WTC11 (cell line): ENCODE measurements at regions not wholly inside any gene's neighbourhood (a gene's known extent, or its start where the extent isn't known, plus 50 kb on each side); places are given as distances from the start of the nearest gene placed in this dataset.
A peak's percentile ranks its signal among the peaks of the same experiment; 100 is the strongest.

Experiments used
- ATAC-seq: fragments of 200-7000 bp; cut with Tn5 transposase; 2 replicates; pipeline ENCODE4 v1.10.0; 2021; ENCODE audit warnings: mild to moderate bottlenecking, moderate library complexity
- CTCF ChIA-PET: fragments of 300-600 bp; sonication (Branson Sonifier 250); formaldehyde crosslinking; loops from one replicate; lab custom pipeline; 2021; ENCODE audit warnings: antibody characterized with exemption; lab: Charles Lee
- POLR2A ChIA-PET: fragments of 350-600 bp; sonication (Branson Sonifier 250); formaldehyde crosslinking; loops from one replicate; lab custom pipeline; 2021; ENCODE audit warnings: antibody characterized with exemption; lab: Charles Lee
- DNase-seq: peaks from one replicate; pipeline ENCODE4 v3.0.0; 2021; ENCODE audit warnings: low spot score
- H3K27ac Mint-ChIP-seq: 2 replicates; pipeline ENCODE4 v1.8.0; 2021; ENCODE audit warnings: mixed read lengths
- H3K27me3 Mint-ChIP-seq: 2 replicates; pipeline ENCODE4 v1.8.0; 2021; ENCODE audit warnings: low read depth, mild to moderate bottlenecking, moderate library complexity, mixed read lengths
- H3K36me3 Mint-ChIP-seq: 2 replicates; pipeline ENCODE4 v1.8.0; 2021; ENCODE audit warnings: mixed read lengths
- H3K4me1 Mint-ChIP-seq: 2 replicates; pipeline ENCODE4 v1.8.0; 2022; ENCODE audit warnings: mixed read lengths
- H3K4me3 Mint-ChIP-seq: 2 replicates; pipeline ENCODE4 v1.8.0; 2021; ENCODE audit warnings: mild to moderate bottlenecking, moderate library complexity, mixed read lengths
- H3K9me3 Mint-ChIP-seq: 2 replicates; pipeline ENCODE4 v1.8.0; 2021; ENCODE audit warnings: mixed read lengths
- CBFB ChIP-seq: sonication (generic); formaldehyde crosslinking; IDR thresholded peaks from 2 replicates; pipeline ENCODE4 v1.8.1; 2022; ENCODE audit warnings: mild to moderate bottlenecking, low read depth, missing genetic modification reagents
- ELF4 ChIP-seq: sonication (generic); formaldehyde crosslinking; IDR thresholded peaks from 2 replicates; pipeline ENCODE4 v1.8.1; 2022; ENCODE audit warnings: low read depth, mild to moderate bottlenecking, moderate library complexity, missing genetic modification reagents
- EMX1 ChIP-seq: fragments of 250-450 bp; sonication (Bioruptor Pico); IDR thresholded peaks from 2 replicates; pipeline ENCODE4 v1.8.0; 2021; ENCODE audit warnings: mild to moderate bottlenecking
- HMGA2 ChIP-seq: fragments of 250-450 bp; sonication (Bioruptor Pico); IDR thresholded peaks from 2 replicates; pipeline ENCODE4 v1.4.0; 2021; ENCODE audit warnings: mild to moderate bottlenecking, moderate library complexity
- IRF2 ChIP-seq: sonication (generic); formaldehyde crosslinking; IDR thresholded peaks from 2 replicates; pipeline ENCODE4 v1.8.0; 2022; ENCODE audit warnings: low read depth, missing genetic modification reagents, borderline replicate concordance
- KAT7 ChIP-seq: sonication (generic); formaldehyde crosslinking; IDR thresholded peaks from 2 replicates; pipeline ENCODE4 v1.8.1; 2023; ENCODE audit warnings: missing genetic modification reagents, mild to moderate bottlenecking, borderline replicate concordance
- OVOL2 ChIP-seq: fragments of 250-450 bp; sonication (Bioruptor Pico); IDR thresholded peaks from 2 replicates; pipeline ENCODE4 v1.9.0; 2021; ENCODE audit warnings: mild to moderate bottlenecking, borderline replicate concordance
- PRRX2 ChIP-seq: fragments of 250-450 bp; sonication (Bioruptor Pico); IDR thresholded peaks from 2 replicates; pipeline ENCODE4 v1.8.0; 2021; ENCODE audit warnings: mild to moderate bottlenecking
- RORB ChIP-seq: fragments of 250-450 bp; sonication (Bioruptor Pico); IDR thresholded peaks from 2 replicates; pipeline ENCODE4 v1.9.0; 2021; ENCODE audit warnings: mild to moderate bottlenecking
- SOX15 ChIP-seq: fragments of 250-450 bp; sonication (Bioruptor Pico); IDR thresholded peaks from 2 replicates; pipeline ENCODE4 v1.9.0; 2021; ENCODE audit warnings: mild to moderate bottlenecking
- SP1 ChIP-seq: sonication (generic); formaldehyde crosslinking; conservative IDR thresholded peaks from 2 replicates; pipeline ENCODE4 v1.8.1; 2022; ENCODE audit warnings: missing genetic modification reagents
- TEAD4 ChIP-seq: sonication (generic); formaldehyde crosslinking; IDR thresholded peaks from 2 replicates; pipeline ENCODE4 v1.8.0; 2022; ENCODE audit warnings: mild to moderate bottlenecking, missing genetic modification reagents
- TP53 ChIP-seq: sonication (generic); formaldehyde crosslinking; IDR thresholded peaks from 2 replicates; pipeline ENCODE4 v1.8.1; 2023; ENCODE audit warnings: mild to moderate bottlenecking, missing genetic modification reagents
- ZNF138 ChIP-seq: sonication (generic); formaldehyde crosslinking; conservative IDR thresholded peaks from 2 replicates; pipeline ENCODE4 v1.8.1; 2022; ENCODE audit warnings: mild to moderate bottlenecking, moderate library complexity, missing genetic modification reagents
- ZNF232 ChIP-seq: sonication (generic); formaldehyde crosslinking; IDR thresholded peaks from 2 replicates; pipeline ENCODE4 v1.8.0; 2022; ENCODE audit warnings: mild to moderate bottlenecking, missing genetic modification reagents
- ZNF317 ChIP-seq: sonication (generic); formaldehyde crosslinking; IDR thresholded peaks from 2 replicates; pipeline ENCODE4 v1.8.1; 2023; ENCODE audit warnings: low read depth, mild to moderate bottlenecking, moderate library complexity, missing genetic modification reagents, borderline replicate concordance
- ZNF416 ChIP-seq: fragments of 250-450 bp; sonication (Bioruptor Pico); IDR thresholded peaks from 2 replicates; pipeline ENCODE4 v1.9.0; 2021; ENCODE audit warnings: mild to moderate bottlenecking, inconsistent platforms
- TF ChIP-seq, protein P1 (sequence below): sonication (generic); formaldehyde crosslinking; IDR thresholded peaks from 2 replicates; pipeline ENCODE4 v1.8.0; 2022; ENCODE audit warnings: missing genetic modification reagents
- TF ChIP-seq, protein P2 (sequence below): sonication (generic); formaldehyde crosslinking; IDR thresholded peaks from 2 replicates; pipeline ENCODE4 v1.8.0; 2022; ENCODE audit warnings: mild to moderate bottlenecking, missing genetic modification reagents
- TF ChIP-seq, protein P3 (sequence below): sonication (generic); formaldehyde crosslinking; IDR thresholded peaks from 2 replicates; pipeline ENCODE4 v1.8.1; 2022; ENCODE audit warnings: mild to moderate bottlenecking, missing genetic modification reagents, moderate library complexity, borderline replicate concordance
- TF ChIP-seq, protein P4 (sequence below): sonication (generic); formaldehyde crosslinking; conservative IDR thresholded peaks from 2 replicates; pipeline ENCODE4 v1.8.1; 2023; ENCODE audit warnings: mild to moderate bottlenecking, low read depth, missing genetic modification reagents, moderate library complexity
- TF ChIP-seq, protein P5 (sequence below): fragments of 250-450 bp; sonication (Bioruptor Pico); IDR thresholded peaks from 2 replicates; pipeline ENCODE4 v1.9.0; 2021; ENCODE audit warnings: mild to moderate bottlenecking
- TF ChIP-seq, protein P6 (sequence below): sonication (generic); formaldehyde crosslinking; IDR thresholded peaks from 2 replicates; pipeline ENCODE4 v1.8.1; 2023; ENCODE audit warnings: mild to moderate bottlenecking, moderate library complexity, missing genetic modification reagents

DNA sequence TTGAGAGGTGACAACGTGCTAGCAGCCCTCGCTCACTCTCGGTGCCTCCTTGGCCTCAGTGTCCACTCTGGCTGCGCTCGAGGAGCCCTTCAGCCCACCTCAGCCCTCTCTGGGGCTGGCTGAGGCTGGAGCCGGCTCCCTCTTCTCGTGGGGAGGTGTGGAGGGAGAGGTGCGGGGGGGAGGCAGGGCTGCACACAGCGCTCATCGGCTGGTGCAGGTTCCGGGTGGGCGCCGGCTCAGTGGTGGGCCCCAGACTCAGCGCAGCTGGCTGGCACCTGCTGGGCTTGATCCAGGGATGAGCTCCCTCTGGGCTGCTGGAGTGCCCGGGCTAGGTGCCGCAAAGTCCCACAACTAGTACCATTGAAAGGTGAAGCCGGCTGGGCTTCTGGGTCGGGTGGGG is 957.8 kb upstream of the GJE1 start (continued):
- TF ChIP-seq, protein P1, sequence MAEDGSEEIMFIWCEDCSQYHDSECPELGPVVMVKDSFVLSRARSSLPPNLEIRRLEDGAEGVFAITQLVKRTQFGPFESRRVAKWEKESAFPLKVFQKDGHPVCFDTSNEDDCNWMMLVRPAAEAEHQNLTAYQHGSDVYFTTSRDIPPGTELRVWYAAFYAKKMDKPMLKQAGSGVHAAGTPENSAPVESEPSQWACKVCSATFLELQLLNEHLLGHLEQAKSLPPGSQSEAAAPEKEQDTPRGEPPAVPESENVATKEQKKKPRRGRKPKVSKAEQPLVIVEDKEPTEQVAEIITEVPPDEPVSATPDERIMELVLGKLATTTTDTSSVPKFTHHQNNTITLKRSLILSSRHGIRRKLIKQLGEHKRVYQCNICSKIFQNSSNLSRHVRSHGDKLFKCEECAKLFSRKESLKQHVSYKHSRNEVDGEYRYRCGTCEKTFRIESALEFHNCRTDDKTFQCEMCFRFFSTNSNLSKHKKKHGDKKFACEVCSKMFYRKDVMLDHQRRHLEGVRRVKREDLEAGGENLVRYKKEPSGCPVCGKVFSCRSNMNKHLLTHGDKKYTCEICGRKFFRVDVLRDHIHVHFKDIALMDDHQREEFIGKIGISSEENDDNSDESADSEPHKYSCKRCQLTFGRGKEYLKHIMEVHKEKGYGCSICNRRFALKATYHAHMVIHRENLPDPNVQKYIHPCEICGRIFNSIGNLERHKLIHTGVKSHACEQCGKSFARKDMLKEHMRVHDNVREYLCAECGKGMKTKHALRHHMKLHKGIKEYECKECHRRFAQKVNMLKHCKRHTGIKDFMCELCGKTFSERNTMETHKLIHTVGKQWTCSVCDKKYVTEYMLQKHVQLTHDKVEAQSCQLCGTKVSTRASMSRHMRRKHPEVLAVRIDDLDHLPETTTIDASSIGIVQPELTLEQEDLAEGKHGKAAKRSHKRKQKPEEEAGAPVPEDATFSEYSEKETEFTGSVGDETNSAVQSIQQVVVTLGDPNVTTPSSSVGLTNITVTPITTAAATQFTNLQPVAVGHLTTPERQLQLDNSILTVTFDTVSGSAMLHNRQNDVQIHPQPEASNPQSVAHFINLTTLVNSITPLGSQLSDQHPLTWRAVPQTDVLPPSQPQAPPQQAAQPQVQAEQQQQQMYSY (CRISPR knock-in tag): no peak
- TF ChIP-seq, protein P2, sequence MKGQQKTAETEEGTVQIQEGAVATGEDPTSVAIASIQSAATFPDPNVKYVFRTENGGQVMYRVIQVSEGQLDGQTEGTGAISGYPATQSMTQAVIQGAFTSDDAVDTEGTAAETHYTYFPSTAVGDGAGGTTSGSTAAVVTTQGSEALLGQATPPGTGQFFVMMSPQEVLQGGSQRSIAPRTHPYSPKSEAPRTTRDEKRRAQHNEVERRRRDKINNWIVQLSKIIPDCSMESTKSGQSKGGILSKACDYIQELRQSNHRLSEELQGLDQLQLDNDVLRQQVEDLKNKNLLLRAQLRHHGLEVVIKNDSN (CRISPR knock-in tag): no peak
- TF ChIP-seq ZNF138: no peak

DNA sequence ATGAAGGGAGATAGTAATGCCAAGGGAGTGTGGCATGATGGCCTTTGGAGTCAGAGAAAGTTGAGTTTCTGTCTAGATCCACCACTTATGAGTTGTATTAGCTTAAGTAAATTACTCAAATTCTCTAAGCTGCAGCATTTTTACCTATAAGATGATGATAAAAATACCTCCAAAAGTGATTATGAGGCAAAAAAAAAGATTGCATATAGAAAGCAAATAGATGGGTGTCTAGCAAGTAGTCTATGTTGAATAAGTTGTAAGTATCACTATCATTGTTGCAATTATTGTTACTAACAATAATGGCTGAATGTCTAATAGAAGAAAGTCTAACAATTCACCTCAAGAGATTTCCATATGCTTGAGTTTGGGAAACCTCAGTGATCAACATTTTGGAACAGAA is 959.2 kb upstream of the GJE1 start:
- POLR2A ChIA-PET: no interaction called here
- no peak overlapping the region for H3K4me3 Mint-ChIP-seq
- CTCF ChIA-PET: no interaction called here
- TF ChIP-seq, protein P3, sequence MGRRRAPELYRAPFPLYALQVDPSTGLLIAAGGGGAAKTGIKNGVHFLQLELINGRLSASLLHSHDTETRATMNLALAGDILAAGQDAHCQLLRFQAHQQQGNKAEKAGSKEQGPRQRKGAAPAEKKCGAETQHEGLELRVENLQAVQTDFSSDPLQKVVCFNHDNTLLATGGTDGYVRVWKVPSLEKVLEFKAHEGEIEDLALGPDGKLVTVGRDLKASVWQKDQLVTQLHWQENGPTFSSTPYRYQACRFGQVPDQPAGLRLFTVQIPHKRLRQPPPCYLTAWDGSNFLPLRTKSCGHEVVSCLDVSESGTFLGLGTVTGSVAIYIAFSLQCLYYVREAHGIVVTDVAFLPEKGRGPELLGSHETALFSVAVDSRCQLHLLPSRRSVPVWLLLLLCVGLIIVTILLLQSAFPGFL (CRISPR knock-in tag): no peak
- ATAC-seq (no peak), DNase-seq (no peak)
- H3K27ac Mint-ChIP-seq: no peak overlapping the region
- H3K9me3 Mint-ChIP-seq: peaks cover 54% of the 10 kb centered on the region
- H3K27me3 Mint-ChIP-seq: no peaks in the 10 kb centered on the region
- H3K36me3 Mint-ChIP-seq: peaks cover 24% of the 10 kb centered on the region
- peaks cover 15% of the 10 kb centered on the region for H3K4me1 Mint-ChIP-seq

DNA sequence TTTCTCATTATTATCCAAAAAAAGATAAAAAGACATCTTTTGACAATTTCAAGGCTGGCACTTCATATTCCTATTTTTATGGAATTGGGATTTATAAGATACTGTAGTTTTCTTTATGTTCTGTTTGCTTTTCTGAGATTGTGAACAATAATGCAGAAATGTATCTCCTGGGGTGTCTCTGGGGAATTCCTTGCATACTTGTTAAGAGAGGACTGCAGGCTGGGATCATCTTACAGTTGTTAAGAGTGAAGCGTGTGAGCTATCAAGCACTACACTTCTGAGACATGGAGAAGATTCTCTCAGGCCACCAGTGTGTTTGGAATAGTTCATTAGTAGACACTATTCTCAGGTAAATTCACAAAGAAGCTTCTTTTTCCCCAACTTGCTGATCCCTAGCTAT is 963.3 kb upstream of the GJE1 start:
- TF ChIP-seq TEAD4 (CRISPR knock-in tag) (no peak), KAT7 (CRISPR knock-in tag) (no peak), EMX1 (no peak), SOX15 (CRISPR knock-in tag) (no peak), ZNF232 (CRISPR knock-in tag) (no peak), RORB (CRISPR knock-in tag) (no peak), IRF2 (CRISPR knock-in tag) (no peak), ELF4 (CRISPR knock-in tag) (no peak), ZNF317 (CRISPR knock-in tag) (no peak), OVOL2 (CRISPR knock-in tag) (no peak), ZNF416 (CRISPR knock-in tag) (no peak), HMGA2 (CRISPR knock-in tag) (no peak), CBFB (CRISPR knock-in tag) (no peak), TP53 (CRISPR knock-in tag) (no peak), SP1 (CRISPR knock-in tag) (no peak), PRRX2 (no peak)
- TF ChIP-seq, protein P4, sequence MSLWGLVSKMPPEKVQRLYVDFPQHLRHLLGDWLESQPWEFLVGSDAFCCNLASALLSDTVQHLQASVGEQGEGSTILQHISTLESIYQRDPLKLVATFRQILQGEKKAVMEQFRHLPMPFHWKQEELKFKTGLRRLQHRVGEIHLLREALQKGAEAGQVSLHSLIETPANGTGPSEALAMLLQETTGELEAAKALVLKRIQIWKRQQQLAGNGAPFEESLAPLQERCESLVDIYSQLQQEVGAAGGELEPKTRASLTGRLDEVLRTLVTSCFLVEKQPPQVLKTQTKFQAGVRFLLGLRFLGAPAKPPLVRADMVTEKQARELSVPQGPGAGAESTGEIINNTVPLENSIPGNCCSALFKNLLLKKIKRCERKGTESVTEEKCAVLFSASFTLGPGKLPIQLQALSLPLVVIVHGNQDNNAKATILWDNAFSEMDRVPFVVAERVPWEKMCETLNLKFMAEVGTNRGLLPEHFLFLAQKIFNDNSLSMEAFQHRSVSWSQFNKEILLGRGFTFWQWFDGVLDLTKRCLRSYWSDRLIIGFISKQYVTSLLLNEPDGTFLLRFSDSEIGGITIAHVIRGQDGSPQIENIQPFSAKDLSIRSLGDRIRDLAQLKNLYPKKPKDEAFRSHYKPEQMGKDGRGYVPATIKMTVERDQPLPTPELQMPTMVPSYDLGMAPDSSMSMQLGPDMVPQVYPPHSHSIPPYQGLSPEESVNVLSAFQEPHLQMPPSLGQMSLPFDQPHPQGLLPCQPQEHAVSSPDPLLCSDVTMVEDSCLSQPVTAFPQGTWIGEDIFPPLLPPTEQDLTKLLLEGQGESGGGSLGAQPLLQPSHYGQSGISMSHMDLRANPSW: no peak
- TF ChIP-seq, protein P5, sequence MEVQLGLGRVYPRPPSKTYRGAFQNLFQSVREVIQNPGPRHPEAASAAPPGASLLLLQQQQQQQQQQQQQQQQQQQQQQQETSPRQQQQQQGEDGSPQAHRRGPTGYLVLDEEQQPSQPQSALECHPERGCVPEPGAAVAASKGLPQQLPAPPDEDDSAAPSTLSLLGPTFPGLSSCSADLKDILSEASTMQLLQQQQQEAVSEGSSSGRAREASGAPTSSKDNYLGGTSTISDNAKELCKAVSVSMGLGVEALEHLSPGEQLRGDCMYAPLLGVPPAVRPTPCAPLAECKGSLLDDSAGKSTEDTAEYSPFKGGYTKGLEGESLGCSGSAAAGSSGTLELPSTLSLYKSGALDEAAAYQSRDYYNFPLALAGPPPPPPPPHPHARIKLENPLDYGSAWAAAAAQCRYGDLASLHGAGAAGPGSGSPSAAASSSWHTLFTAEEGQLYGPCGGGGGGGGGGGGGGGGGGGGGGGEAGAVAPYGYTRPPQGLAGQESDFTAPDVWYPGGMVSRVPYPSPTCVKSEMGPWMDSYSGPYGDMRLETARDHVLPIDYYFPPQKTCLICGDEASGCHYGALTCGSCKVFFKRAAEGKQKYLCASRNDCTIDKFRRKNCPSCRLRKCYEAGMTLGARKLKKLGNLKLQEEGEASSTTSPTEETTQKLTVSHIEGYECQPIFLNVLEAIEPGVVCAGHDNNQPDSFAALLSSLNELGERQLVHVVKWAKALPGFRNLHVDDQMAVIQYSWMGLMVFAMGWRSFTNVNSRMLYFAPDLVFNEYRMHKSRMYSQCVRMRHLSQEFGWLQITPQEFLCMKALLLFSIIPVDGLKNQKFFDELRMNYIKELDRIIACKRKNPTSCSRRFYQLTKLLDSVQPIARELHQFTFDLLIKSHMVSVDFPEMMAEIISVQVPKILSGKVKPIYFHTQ: no peak
- TF ChIP-seq, protein P6, sequence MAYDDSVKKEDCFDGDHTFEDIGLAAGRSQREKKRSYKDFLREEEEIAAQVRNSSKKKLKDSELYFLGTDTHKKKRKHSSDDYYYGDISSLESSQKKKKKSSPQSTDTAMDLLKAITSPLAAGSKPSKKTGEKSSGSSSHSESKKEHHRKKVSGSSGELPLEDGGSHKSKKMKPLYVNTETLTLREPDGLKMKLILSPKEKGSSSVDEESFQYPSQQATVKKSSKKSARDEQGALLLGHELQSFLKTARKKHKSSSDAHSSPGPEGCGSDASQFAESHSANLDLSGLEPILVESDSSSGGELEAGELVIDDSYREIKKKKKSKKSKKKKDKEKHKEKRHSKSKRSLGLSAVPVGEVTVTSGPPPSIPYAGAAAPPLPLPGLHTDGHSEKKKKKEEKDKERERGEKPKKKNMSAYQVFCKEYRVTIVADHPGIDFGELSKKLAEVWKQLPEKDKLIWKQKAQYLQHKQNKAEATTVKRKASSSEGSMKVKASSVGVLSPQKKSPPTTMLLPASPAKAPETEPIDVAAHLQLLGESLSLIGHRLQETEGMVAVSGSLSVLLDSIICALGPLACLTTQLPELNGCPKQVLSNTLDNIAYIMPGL (CRISPR knock-in tag): no peak
- ATAC-seq (peak; percentile 91), DNase-seq (no peak)
- Mint-ChIP-seq H3K27ac (no peak overlapping the region), H3K27me3 (no peaks in the 10 kb centered on the region), H3K9me3 (peaks cover 36% of the 10 kb centered on the region), H3K4me1 (peaks cover 46% of the 10 kb centered on the region), H3K36me3 (peaks cover 16% of the 10 kb centered on the region), H3K4me3 (no peak overlapping the region)
- POLR2A ChIA-PET: no interaction called here
- CTCF ChIA-PET: no interaction called here
